HG03135 (cell line): ENCODE measurements at regions not wholly inside any gene's neighbourhood (a gene's known extent, or its start where the extent isn't known, plus 50 kb on each side); places are given as distances from the start of the nearest gene placed in this dataset.

Experiments
- ATAC-seq: cut with Tn5 transposase; IDR thresholded peaks from one replicate; pipeline ENCODE4 v1.9.1; 2021; ENCODE audit warnings: mild to moderate bottlenecking, moderate library complexity; ENCODE audit not compliant: unreplicated experiment

DNA sequence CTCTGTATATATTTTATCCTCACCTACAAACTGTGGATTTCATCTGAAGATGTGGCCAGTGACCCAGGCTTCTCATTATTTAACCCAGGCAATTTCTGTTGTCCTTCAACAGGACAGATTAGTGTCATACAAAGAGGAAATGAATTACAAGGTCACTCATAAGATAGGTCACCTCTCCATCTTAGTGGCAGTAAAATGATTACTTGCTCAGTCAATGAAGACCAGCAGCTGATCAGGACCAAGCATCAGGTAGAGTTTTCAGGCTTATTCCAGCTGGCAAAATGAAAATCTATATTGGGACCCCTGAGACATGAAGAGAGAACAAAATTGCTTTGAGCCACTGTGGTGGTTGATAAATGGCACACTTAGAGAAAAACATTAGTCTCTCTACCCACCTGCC is 135.2 kb upstream of the PRDM9 start:
- ATAC-seq: no peak

DNA sequence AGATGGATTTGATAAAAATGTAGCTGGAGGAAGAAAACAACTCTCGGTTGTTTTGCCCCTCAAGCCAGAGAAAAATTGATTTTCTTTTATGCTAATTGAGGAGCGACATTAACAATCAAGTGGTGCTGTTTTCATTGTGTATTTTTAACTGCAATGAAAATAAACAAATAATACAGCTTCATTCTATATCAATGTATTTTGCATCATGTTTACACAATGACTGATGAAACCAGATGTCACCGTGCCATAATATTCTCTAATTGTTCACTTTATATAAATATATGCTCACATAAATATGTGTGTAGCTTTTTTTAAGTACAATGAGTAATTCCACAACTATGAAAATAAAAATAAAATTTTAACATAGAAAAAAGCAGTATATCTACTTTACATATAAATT is 139.0 kb upstream of the PRDM9 start:
- no peak for ATAC-seq

DNA sequence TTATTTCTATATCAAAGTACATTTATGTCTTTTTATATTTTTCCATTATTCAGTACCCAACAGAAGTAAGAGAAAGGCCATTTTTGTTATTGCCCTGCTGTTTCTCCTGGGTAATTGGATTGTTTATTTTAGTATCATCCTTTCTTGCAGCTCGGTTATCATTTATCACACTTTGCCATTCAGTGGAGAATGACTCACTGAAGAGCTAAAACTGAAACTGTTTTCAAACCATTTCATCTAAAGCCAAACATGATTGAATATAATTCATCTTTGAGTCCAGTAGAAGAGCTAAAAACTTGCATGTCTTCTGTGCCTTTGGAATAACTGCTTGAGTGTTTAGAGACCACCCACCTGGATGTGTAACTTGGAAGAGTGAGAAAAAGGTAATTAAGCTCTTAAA is 139.5 kb upstream of the PRDM9 start:
- no peak for ATAC-seq

DNA sequence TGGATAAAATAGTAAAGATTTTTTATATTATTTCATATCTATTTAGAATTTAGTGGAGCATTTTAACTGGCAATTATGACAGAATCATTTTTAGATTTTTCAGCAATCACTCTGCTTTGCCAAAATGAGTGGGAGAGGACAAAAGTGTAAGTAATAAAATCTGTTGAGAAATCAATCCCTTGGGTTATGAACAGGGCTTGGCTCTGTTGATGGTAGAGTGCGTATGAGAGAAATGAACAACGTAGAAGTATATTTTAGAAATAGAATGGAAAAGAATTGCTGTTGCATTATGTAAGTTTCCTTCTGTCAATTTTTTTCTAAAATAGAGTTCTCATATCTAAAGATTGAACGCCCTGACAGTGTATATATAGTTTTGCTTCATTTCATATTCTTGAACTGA is 154.1 kb upstream of the PRDM9 start:
- no peak for ATAC-seq

DNA sequence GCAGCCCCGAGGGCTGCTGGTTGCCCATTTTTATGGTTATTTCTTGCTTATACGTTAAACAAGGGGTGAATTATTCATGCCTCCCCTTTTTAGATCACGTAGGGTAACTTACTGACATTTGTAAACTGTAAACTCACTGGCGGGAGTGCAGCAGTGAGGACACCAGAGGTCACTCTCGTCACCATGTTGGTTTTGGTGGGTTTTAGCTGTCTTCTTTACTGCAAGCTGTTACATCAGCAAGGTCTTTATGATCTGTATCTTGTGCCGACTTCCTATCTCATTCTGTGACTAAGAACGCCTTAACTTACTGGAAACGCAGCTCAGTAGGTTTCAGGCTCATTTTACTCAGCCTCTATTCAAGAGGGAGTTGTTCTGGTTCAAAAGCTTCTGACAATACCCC is 155.0 kb upstream of the PRDM9 start:
- no peak for ATAC-seq

DNA sequence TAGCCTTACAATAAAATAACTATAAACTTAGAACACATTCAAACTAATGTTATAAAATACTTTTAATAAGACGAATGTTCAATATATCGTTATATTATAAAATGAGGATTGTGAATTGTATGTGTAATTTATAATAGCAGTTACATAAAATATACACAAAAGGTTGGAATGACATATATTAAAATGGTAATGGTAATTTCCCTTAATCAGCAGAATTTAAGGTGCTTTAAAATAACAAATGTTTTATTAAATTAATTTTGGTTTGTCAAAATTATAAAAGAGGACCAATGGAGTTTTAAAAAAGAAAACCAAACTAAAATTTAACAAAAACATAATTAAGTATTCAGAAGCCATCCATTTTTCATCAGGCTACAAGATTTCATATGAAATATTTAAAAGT is 164.3 kb upstream of the PRDM9 start:
- no peak for ATAC-seq

DNA sequence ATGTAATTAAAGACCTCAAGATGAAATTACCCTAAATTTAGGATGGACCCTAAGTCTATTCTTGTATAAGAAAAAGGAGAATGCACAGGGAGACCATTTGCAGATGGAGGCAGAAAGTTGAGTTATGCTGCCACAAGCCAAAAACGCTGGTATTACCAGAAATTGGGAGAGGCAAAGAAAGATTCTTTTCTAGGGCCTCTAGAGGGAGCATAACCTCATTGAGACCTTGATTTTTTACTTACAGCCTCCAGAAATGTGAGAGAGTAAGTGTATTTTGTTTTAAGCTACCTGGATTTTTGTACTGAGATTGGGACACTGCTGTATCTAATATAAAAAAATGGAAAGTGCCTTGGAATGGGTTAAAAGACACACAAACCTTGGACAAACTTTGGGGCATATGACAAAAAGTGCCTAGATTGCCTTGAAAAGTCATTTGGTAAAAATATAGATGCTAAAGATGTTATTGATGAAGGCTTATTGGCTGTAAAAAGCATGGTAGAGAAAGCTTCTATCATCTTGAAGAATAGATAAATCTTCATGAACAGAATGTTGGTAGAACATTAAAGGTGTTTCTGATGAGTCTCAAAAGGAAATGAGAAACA is 174.7 kb upstream of the PRDM9 start:
- no peak for ATAC-seq

DNA sequence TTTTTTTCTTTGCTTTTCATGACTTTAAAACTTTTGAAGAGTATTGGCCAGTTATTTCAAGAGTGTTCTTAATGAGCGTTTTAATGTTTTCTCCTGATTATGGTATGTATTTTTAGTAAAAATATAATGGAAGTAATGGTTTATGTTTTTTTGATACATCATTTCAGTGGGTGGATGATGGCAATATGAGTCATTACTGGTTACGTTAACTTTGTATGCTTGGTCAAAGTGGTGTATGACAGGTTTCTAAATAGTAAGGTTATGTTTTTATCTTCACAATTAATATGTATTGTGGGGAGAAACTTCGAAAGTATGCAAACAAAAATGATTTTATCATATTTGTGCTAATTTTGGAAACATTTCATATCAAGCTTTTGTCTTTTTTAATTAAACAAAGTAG is 176.7 kb upstream of the PRDM9 start:
- no peak for ATAC-seq

DNA sequence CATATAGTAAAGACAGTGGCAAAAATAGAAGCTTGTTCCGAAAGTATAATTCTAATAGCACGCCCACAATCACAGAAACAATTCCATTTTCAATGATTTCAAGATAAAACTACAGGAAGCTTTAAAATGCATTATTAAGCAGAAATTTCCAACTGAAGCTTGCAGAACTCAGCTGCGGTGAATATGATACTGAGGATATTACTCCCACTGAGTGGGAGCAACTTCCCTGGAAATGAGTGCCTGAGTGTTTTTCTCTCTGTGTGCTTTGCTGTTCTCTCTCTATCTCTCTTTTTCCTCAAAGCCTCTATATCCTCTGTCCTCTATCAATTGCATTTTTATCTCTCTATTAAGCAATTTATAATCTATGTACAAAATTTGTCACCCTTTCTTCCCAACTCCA is 187.5 kb upstream of the PRDM9 start:
- ATAC-seq: no peak

DNA sequence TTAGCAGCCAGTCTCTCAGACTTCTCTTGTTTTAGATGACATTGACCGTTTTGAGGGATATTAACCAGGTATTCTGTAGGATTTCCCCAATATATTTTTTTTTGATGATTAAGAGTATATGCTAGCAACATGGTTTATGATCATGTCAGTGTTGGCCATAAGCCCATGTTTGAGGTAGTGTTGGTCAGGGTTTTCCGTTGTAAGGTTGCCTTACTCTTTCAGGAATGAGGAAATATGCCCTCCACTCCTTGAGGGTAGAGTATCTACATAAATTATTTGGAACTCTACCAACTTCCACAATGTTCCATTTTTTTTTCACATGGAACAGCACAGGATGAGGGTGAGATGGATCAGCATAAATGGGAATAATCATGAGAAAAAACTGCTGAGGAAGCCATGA is 188.4 kb upstream of the PRDM9 start:
- ATAC-seq: no peak

DNA sequence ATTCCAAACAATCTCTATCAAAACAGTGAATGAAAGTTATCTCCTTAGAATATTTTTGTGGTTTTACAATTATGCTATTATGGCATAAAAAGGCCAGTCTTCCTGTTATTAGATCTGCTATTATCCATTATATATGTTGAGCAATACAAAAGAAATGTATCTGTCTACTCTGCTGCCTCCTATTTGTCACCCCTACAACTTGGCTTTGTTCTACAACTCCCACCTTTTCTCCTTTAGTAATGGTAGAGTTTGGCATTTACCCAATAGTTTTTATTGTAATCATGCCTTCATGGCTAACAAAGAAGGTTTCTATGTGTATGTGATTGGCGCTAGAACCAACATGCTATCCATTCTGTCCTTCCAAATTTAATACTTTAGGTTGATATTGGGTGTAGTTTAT is 189.2 kb upstream of the PRDM9 start:
- no peak for ATAC-seq

DNA sequence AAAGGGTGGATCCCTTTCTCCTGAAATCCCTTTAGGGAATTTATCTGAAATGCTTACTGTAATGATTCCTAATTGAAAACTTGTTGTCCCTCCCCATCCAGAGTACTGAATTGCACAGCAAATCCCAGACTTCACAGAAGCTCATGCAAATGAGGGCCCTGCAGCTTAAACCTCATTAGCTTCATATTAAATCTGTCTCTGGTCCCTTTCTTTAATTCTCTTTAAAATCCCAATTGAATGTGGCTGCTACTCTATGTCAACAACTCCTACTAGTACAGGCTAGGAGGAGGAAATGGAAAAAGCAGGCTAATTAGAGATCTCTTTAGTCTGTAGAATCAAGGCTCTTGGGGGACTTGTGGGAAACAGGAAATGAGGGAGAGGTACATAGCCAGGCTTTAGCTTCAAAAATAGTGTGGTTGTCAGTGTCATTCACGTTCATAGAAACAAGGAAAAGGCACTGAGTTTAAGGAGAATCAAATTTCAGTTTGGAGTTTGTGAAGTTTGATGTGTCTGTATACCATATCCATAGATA is 191.3 kb upstream of the PRDM9 start:
- no peak for ATAC-seq

DNA sequence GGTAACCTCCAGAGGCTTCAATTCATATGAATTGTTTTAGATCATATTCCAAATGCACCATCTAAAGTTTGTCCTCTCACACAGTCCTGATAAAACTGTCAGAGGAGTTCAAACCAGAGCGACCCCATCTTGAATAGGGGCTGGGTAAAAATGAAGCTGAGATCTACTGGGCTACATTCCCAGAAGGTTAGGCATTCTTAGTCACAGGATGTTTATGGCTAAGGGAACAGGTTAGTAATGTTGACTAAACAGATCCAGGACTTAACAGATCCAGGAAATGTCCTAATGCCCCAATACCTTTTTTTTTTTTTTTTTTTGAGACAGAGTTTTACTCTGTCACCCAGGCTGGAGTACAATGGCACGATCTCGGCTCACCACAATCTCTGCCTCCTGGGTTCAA is 192.6 kb upstream of the PRDM9 start:
- no peak for ATAC-seq

DNA sequence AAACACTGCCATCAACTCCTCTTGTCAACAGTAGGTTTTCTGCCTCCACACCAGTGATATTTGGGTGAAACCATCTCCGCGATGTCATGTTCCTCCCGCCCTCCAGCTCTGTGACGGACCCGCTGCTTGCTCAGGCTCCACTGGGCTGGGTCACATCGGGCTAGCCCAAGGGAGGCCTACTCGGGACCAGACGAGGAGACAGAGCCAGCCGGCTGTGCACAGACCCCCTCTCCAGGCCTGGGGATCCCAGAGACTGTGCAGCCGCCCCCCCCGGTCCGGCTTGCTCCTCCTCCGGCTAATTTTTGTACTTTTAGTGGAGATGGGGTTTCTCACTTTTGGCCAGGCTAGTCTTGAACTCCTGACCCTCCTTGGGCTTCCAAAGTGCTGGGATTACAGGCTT is 202.4 kb upstream of the PRDM9 start:
- ATAC-seq: no peak

DNA sequence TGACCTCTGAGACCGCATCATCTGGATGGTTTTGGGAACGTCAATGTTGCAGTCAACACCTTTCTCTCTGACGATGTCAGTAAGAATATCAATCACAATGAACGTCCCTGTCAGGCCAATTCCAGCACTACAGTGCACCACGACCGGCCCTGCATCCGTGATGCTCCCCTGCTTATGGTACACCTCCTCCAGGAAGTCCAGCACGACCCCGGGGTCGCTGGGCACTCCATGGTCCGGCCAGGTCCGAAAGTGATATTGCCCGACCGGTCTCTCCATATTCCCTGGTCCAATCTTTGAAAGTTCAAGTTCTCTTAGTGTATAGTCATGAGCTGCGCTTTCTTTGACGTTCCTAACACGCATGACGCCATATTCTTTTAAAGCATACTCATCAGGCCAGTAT is 203.6 kb upstream of the PRDM9 start:
- no peak for ATAC-seq

DNA sequence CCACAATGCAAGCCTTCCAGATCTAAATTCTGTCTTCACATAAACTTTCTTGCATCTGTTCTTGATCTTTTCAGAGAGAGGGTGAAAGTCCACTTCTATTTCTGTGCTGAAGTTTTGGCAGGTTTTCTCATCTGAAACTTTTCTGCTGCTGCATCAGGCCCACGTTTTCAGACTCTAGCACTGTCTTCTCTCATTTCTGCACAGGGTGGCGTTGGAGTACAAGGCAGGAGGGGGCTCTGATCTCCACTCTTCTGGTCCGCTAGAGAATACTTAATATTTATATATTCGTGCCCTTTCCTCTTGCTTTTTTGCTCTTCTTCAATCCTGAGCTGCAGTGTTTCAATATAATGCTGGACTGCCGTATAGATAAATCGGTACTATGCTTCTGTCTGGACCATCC is 204.0 kb upstream of the PRDM9 start:
- ATAC-seq: no peak

DNA sequence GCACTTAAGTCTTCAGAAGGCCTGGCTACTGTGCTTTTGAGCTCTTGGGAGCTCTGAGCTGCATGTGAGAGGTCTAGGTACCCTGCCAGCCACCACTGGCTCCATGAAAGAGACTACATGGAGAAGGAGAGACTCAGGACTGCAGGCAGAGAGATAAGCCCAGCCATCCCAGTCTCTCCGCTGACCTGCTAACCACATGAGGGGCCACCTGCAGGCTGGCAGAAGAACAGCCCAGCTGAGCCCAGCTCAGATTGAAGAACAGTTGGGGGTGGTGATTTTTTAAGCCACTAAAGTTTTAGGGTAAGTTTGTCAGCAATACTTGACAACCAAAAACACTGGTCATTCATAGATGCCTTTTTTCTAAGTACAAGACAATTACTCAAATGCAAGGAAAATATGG is 205.0 kb upstream of the PRDM9 start:
- no peak for ATAC-seq

DNA sequence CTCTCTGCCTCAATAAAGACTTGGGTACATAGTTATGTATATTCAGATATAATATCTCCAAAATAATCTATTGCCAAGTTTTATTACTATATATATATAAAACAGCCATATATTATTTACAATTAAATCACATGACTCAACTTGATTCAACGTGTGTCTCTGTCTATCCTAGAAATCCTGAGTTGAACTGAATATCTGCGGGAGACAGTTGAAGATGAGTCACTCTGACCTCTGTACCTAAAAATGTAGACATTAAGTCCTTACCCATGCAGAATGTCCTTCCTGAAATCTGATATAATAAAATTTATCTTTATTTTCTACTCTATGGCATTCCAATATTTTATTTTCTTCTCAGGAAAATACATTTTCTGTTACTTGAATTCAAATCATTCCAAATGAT is 218.2 kb upstream of the PRDM9 start:
- no peak for ATAC-seq

DNA sequence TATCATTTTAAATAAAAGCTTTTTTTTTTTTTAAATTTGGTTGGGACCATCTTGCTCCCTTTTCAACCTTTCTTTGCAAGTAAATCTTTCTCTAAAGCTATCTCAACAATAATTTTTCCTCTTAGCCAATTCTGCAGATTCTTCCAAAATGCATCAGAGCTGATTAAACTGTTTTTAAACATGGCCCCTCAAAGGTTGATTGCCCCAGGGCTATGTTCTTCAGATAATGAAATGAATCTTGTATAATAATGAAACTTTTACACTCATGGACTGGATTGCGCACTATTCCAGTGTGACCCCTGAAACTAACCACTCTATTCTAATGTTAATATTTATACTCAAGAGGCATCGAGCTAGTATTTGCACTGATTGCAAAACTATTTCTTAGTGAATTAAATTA is 222.8 kb upstream of the PRDM9 start:
- no peak for ATAC-seq

DNA sequence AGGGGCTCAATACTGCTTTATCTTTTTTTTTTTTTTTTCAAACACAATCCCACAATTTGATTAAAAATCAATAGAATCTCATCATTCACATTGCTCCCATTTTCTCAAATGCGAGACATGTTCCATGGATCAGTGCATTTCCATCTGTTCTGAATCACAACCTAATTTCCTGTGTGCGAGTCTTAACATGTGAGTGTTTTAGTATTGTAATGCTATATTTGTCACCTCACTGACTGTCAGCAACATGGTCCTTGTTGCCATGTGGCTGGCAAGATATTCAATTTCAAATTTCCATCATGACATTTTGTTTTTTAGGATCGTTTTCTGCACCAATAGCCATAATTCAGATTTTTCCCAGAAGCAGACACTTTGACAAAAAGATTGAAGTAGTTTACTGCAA is 233.2 kb upstream of the PRDM9 start:
- ATAC-seq: no peak

DNA sequence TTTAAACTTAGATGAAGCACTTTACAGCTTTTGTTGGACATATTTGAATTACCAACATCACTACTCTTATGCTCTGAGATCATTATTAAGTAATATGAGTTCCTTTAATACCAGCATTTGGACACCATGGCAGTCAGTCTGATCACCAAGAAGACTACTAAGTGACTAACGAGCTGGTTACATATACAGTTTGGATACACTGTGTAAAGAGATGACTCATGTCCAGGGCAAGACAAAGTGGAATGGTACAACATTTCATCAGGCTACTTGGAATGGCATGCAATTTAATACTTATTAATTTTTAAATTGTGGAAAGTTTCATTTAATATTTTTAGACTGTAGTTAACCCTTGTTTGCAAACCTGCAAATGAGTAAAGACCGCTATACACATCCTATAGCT is 237.4 kb upstream of the PRDM9 start:
- no peak for ATAC-seq

DNA sequence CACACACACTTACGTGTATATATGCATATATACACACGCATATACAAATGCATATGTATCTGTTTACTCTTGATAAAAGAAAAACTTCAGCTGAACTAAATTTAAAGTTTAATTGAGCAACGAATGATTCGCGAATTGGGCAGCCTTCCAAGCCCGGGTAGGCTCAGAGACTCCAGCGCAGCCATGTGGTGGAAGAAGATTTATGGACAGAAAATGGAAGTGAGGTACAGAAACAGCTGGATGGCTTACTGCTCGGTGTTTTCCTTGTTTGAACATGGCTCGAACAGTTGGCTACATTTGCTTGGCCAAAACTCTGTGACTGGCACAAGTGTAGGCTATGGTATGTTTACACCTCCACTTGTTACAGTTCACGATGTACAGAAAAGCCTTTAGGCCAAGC is 239.3 kb upstream of the PRDM9 start:
- no peak for ATAC-seq

DNA sequence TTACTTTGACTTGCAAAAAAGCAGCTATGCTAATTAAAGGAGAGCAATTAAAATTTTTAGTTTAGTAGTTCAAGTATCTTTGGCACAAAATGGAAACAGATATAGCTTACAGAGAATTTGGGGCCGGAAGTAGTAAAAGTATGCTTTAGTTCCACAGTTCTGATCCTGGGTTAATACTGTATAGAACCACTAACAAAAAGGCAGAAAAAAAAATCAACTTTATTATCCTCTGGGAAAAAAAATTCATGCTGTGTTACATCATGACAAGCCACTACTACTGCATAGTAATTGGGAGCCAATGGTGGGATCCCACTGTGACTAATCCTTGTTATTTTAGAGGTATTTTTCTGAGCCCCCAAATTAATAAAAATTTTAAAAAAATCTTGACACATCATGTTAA is 246.8 kb upstream of the PRDM9 start:
- no peak for ATAC-seq

DNA sequence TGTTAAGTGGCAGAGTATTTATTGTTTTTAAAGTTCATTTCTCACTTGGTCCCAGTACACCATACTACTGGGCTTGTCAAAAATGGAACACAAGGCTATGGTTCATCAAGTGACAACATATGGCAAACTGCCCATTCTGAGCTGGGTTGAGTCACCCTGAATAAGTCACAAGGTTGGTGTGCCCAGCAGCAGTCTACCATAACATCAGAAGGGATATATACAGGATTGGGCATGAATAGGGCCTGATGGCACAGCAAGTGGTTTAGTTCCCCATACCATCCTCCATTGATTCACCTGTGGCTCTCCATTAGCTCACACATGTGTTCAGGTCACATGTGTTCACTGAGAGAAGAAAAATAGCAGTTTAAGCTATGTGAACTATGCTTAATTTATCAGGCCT is 249.8 kb upstream of the PRDM9 start:
- ATAC-seq: no peak
